ENCODE measurements at regions not wholly inside any gene's neighbourhood (a gene's known extent, or its start where the extent isn't known, plus 50 kb on each side); places are given as distances from the start of the nearest gene placed in this dataset.

GRCh38 chr5:17761326-17761725, 127.1 kb downstream of the TAF11L14 start:
- no peak for DNase-seq (ENCODE audit: low read depth)

- no peak for DNase-seq (ENCODE audit: low read depth)
Measured at GRCh38 chr5:17763301-17763700, 129.0 kb downstream of the TAF11L14 start.

GRCh38 chr5:17766031-17766430, 131.8 kb downstream of the TAF11L14 start:
- DNase-seq (ENCODE audit: low read depth) = no peak

- no peak for DNase-seq (ENCODE audit: low read depth)
Measured at GRCh38 chr5:17769277-17769676, 135.0 kb downstream of the TAF11L14 start.

GRCh38 chr5:17772232-17772631, 138.0 kb downstream of the TAF11L14 start:
- DNase-seq (ENCODE audit: low read depth) = no peak

- DNase-seq (ENCODE audit: low read depth) = no peak
Measured at GRCh38 chr5:17785774-17786173, 151.5 kb downstream of the TAF11L14 start.

- DNase-seq (ENCODE audit: low read depth) = no peak
Measured at GRCh38 chr5:17788351-17788750, 154.1 kb downstream of the TAF11L14 start.

GRCh38 chr5:17794201-17794600, 159.9 kb downstream of the TAF11L14 start:
- no peak for DNase-seq (ENCODE audit: low read depth)

GRCh38 chr5:17794815-17795214, 160.6 kb downstream of the TAF11L14 start:
- no peak for DNase-seq (ENCODE audit: low read depth)

GRCh38 chr5:17796142-17796541, 161.9 kb downstream of the TAF11L14 start:
- no peak for DNase-seq (ENCODE audit: low read depth)

- DNase-seq (ENCODE audit: low read depth) = no peak
Measured at GRCh38 chr5:17796757-17797396, 162.6 kb downstream of the TAF11L14 start.

GRCh38 chr5:17799521-17799920, 165.3 kb downstream of the TAF11L14 start:
- DNase-seq (ENCODE audit: low read depth) = no peak

- DNase-seq (ENCODE audit: low read depth) = no peak
Measured at GRCh38 chr5:17801595-17801994, 167.3 kb downstream of the TAF11L14 start.

- DNase-seq (ENCODE audit: low read depth) = no peak
Measured at GRCh38 chr5:17802256-17802655, 168.0 kb downstream of the TAF11L14 start.

- DNase-seq (ENCODE audit: low read depth) = no peak
Measured at GRCh38 chr5:17803971-17804370, 169.7 kb downstream of the TAF11L14 start.

GRCh38 chr5:17805227-17805825, 171.1 kb downstream of the TAF11L14 start:
- DNase-seq (ENCODE audit: low read depth) = no peak

GRCh38 chr5:17806818-17807468, 172.7 kb downstream of the TAF11L14 start:
- no peak for DNase-seq (ENCODE audit: low read depth)

- DNase-seq (ENCODE audit: low read depth) = no peak
Measured at GRCh38 chr5:17808566-17808965, 174.3 kb downstream of the TAF11L14 start.

GRCh38 chr5:17810734-17811133, 176.5 kb downstream of the TAF11L14 start:
- DNase-seq (ENCODE audit: low read depth) = no peak

- DNase-seq (ENCODE audit: low read depth) = no peak
Measured at GRCh38 chr5:17813214-17813613, 179.0 kb downstream of the TAF11L14 start.

- no peak for DNase-seq (ENCODE audit: low read depth)
Measured at GRCh38 chr5:17816505-17816904, 182.2 kb downstream of the TAF11L14 start.

GRCh38 chr5:17816944-17817343, 182.7 kb downstream of the TAF11L14 start:
- no peak for DNase-seq (ENCODE audit: low read depth)

- no peak for DNase-seq (ENCODE audit: low read depth)
Measured at GRCh38 chr5:17817990-17818389, 183.7 kb downstream of the TAF11L14 start.
